Esophagus squamous epithelium (tissue), 5 donors: ENCODE measurements at regions not wholly inside any gene's neighbourhood (a gene's known extent, or its start where the extent isn't known, plus 50 kb on each side); places are given as distances from the start of the nearest gene placed in this dataset.
"Not testable (repeated sequence)": the region's sequence is repeated elsewhere in the genome, so short reads cannot be mapped to it uniquely, and the experiment has no call there.

Source experiments
- DNase-seq: peaks from one replicate; lab custom pipeline; 2025; lab: John Stamatoyannopoulos, UW
- H3K27ac ChIP-seq, 4 donors: fragments of 200-600 bp; sonication (generic); one replicate each; pipeline ENCODE4 v1.5.1; 2016 to 2019; ENCODE audit warnings: mild to moderate bottlenecking in 1 of 4
- H3K27me3 ChIP-seq, 4 donors: fragments of 200-600 bp; sonication (generic); 1 replicate in 3 of 4; 2 replicates in 1 of 4; pipeline versions ENCODE4 v1.5.1 to v1.6.0; 2017 to 2021; ENCODE audit warnings: antibody characterized with exemption in 1 of 4
- H3K36me3 ChIP-seq, 3 donors: fragments of 200-600 bp; sonication (generic); one replicate each; pipeline ENCODE4 v1.5.1; 2016 to 2019
- H3K4me1 ChIP-seq, 3 donors: fragments of 200-600 bp; sonication (generic); one replicate each; pipeline ENCODE4 v1.5.1; 2017 to 2019
- H3K4me3 ChIP-seq, 4 donors: fragments of 200-600 bp; sonication (generic); 1 replicate in 3 of 4; 2 replicates in 1 of 4; pipeline ENCODE4 v1.5.1; 2016 to 2019; ENCODE audit warnings: mild to moderate bottlenecking in 2 of 4, moderate library complexity in 1 of 4
- H3K9me3 ChIP-seq, 3 donors: fragments of 200-600 bp; sonication (generic); one replicate each; pipeline ENCODE4 v1.5.1; 2016 to 2019
- CTCF ChIP-seq, 6 experiments: fragments of 450-650 bp in 4 of 6; fragments of 200-600 bp in 2 of 6; sonication (generic) in 2 of 6; IDR thresholded peaks; one replicate each; pipeline ENCODE4 v1.5.1; 2016 to 2019; ENCODE audit warnings: antibody characterized with exemption in 6 of 6, mild to moderate bottlenecking in 4 of 6, moderate library complexity in 4 of 6
- POLR2A ChIP-seq, 4 donors: fragments of 450-650 bp; IDR thresholded peaks; one replicate each; pipeline ENCODE4 v1.6.1; 2017; ENCODE audit warnings: antibody characterized with exemption in 4 of 4, mild to moderate bottlenecking in 4 of 4, moderate library complexity in 3 of 4
- WGBS, 2 donors: methylation state at CpG; one replicate each; pipeline ENCODE4 v1.1.5; 2018; 5-methylcytosine and 5-hydroxymethylcytosine counted together
- intact Hi-C: fragments of 100-400 bp; cut with DNase I; formaldehyde crosslinking; loops from one replicate; pipeline ENCODE4 v1.15.0; 2022
- donor health status: DM: yes; HTN: yes; CAD: no.

- TF ChIP-seq POLR2A (IDR thresholded peaks at IDR 0.05): no peak
- Histone ChIP-seq H3K27me3 (no peaks in the 10 kb centered on the region), H3K9me3 (no peaks in the 10 kb centered on the region), H3K4me1 (no peaks in the 10 kb centered on the region), H3K27ac (no peak overlapping the region), H3K4me3 (no peak overlapping the region), H3K36me3 (no peaks in the 10 kb centered on the region)
- DNase-seq: no peak
- intact Hi-C loops: no loop called here
- 80 to 84% methylated on average over 2 to 3 of the region's 3 CpGs for WGBS, 2 donors
Observed at GRCh38 chr5:125440905-125441304, 694.5 kb upstream of the ZNF608 start.

- Histone ChIP-seq H3K4me3 (no peak overlapping the region), H3K27ac (no peak overlapping the region), H3K36me3 (no peaks in the 10 kb centered on the region), H3K27me3 (no peaks in the 10 kb centered on the region), H3K4me1 (no peaks in the 10 kb centered on the region), H3K9me3 (no peaks in the 10 kb centered on the region)
- 69 to 80% methylated on average over 3 of the region's 3 CpGs for whole genome bisulfite sequencing, 2 donors
- no peak for TF ChIP-seq POLR2A (IDR thresholded peaks at IDR 0.05)
- no peak for DNase-seq
- intact Hi-C loops: no loop called here
Observed at GRCh38 chr5:125446986-125447385, 700.5 kb upstream of the ZNF608 start.

GRCh38 chr5:125450771-125451170, 704.3 kb upstream of the ZNF608 start:
- DNase-seq: no peak
- no peaks in the 10 kb centered on the region for H3K9me3 ChIP-seq
- WGBS, 2 donors: 50 to 55% methylated on average over 2 of the region's 2 CpGs
- H3K27ac ChIP-seq: no peak overlapping the region
- no peaks in the 10 kb centered on the region for H3K4me1 ChIP-seq
- no peak overlapping the region for H3K4me3 ChIP-seq
- TF ChIP-seq POLR2A (IDR thresholded peaks at IDR 0.05): no peak
- TF ChIP-seq CTCF (IDR thresholded peaks at IDR 0.05): no peak
- no peaks in the 10 kb centered on the region for H3K27me3 ChIP-seq
- intact Hi-C loops: no loop called here
- no peaks in the 10 kb centered on the region for H3K36me3 ChIP-seq

DNA sequence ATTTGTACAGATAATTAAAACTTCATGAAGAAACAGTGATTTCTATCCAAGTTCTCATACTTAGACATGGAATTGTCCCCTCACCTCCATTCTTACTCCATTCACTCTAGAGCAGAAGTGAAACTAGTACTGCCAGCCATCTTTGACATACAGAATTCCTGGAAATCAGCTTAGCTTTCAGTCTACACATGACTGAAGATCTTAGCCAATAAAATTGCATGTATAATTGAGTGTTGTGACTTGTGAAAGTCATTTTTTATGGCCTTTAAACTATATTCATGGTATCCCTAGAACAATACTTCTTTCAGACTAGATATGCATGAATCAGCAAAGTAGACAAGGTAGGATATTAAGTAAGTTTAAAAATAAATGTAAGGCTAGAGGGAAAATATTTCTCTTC, 705.2 kb upstream of the ZNF608 start:
- DNase-seq: no peak
- H3K36me3 ChIP-seq: no peaks in the 10 kb centered on the region
- no peaks in the 10 kb centered on the region for H3K9me3 ChIP-seq
- H3K4me1 ChIP-seq: no peaks in the 10 kb centered on the region
- intact Hi-C loops: no loop called here
- H3K27ac ChIP-seq: no peak overlapping the region
- no peak overlapping the region for H3K4me3 ChIP-seq
- TF ChIP-seq CTCF (IDR thresholded peaks at IDR 0.05) (no peak), POLR2A (IDR thresholded peaks at IDR 0.05) (no peak)
- H3K27me3 ChIP-seq: no peaks in the 10 kb centered on the region

GRCh38 chr5:125452991-125453390, 706.6 kb upstream of the ZNF608 start:
- Histone ChIP-seq H3K36me3 (no peaks in the 10 kb centered on the region), H3K4me1 (no peaks in the 10 kb centered on the region), H3K9me3 (no peaks in the 10 kb centered on the region), H3K27ac (no peak overlapping the region), H3K27me3 (no peaks in the 10 kb centered on the region), H3K4me3 (no peak overlapping the region)
- DNase-seq: no peak
- TF ChIP-seq CTCF (IDR thresholded peaks at IDR 0.05) (no peak), POLR2A (IDR thresholded peaks at IDR 0.05) (no peak)
- WGBS, 2 donors: 84 to 88% methylated on average over 3 of the region's 3 CpGs
- intact Hi-C loops: no loop called here

DNA sequence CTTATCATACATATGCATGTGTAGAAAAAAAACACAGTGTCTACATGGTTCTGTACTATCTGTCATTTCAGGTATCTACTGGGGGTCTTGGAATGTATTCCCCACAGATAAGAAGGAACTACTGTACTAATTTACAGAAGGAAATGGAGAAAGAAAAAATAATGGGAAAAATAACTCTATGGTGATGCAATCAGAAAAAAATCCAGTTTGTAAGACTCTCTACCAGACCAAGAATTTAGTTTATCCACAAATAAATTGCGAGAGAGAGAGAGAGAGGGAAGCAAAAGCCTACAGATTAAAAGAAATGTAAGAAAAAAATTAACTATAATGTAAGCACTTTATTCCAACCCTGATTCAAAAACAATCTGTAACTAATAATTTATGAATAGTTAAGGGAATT, 708.6 kb upstream of the ZNF608 start:
- DNase-seq: no peak
- no peaks in the 10 kb centered on the region for H3K4me1 ChIP-seq
- intact Hi-C loops: no loop called here
- no peaks in the 10 kb centered on the region for H3K9me3 ChIP-seq
- H3K27ac ChIP-seq: no peak overlapping the region
- no peaks in the 10 kb centered on the region for H3K36me3 ChIP-seq
- H3K27me3 ChIP-seq: no peaks in the 10 kb centered on the region
- TF ChIP-seq CTCF (IDR thresholded peaks at IDR 0.05) (no peak), POLR2A (IDR thresholded peaks at IDR 0.05) (no peak)
- H3K4me3 ChIP-seq: no peak overlapping the region
- 62 to 76% methylated on average over 1 of the region's 1 CpG for WGBS, 2 donors

- DNase-seq, H3K27me3 ChIP-seq, H3K4me3 ChIP-seq, H3K4me1 ChIP-seq, H3K36me3 ChIP-seq, H3K9me3 ChIP-seq, H3K27ac ChIP-seq, intact Hi-C loops: not testable (repeated sequence)
- WGBS, 2 donors: 94 to 95% methylated on average over 4 of the region's 4 CpGs
Observed at GRCh38 chr5:125456005-125456404, 709.6 kb upstream of the ZNF608 start.
